T-helper 9 cell (primary cell): ENCODE measurements at regions not wholly inside any gene's neighbourhood (a gene's known extent, or its start where the extent isn't known, plus 50 kb on each side); places are given as distances from the start of the nearest gene placed in this dataset.
"Not testable (repeated sequence)": the region's sequence is repeated elsewhere in the genome, so short reads cannot be mapped to it uniquely, and the experiment has no call there.

Source experiments
- DNase-seq: peaks from one replicate; pipeline ENCODE4 v3.0.0-alpha.2; 2020

DNA sequence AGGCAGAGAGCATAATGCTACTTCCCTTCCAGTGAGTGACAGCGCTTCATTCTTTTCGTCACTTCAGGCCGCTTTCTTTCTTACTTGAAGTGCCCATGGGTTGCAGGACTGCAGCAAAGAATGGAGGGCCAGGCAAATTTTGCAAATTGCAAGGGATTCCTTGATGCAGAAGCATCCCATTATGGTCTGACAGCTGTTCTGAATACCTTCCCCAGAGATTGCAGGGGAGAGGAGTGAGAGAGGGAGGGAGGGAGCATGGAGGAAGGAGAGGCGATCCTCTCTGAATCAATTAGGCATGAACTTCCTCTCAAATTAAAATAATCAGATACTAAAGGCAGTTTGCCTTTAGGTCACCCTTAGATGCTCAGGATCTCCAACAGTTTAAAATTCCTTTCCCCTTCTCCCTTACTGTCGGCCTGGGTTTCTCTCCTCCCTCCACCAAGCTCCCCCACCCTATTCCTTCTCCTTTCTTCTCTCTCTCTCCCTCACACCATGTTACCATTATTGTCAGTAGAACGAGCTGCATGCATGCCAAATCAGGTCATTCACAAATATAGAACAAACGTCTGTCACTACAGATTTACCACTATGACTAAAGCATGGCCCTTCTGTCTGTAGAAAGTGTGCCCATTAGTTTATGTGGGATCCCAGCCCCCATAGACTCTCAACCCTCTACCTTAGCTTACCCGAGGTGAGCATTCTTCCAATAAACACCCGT, 289.2 kb downstream of the CD83 start:
- DNase-seq = no peak

DNA sequence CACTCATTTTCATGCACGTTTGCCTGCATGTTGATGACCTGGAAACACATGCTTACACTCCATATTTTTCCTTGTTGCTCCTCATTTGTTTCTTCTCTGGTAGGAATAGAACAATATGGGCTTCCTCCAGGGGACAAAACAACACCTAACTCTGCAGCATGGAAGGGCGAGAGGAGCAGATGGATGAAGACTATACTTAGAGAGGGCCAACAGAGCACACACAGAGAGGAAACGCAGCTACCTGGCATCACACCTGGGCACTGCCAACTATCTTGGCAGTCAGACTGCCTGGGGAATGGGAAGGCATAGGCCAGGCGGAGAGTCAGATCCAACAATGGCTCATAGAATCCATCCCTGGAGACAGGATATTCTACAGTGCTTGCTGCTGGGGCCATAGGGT, 290.9 kb downstream of the CD83 start:
- DNase-seq = no peak

DNA sequence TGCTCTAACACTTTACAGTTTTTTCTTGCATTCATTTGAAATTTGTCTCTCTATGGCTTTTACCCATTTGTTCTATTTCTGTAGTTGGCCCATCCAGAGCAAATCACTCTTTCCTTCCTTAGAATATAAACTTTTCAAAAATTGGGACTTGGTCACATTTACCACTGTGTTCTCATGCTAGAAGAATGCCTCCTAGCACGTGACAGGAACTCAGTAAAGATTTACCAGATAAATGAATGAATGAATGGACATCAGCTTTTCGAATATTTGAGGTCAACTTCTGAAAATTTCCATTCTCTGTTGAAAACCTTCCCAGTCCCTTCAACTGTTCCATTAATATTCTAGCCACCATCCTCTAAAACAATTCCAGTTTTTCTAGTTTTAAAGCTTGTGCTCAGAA, 294.5 kb downstream of the CD83 start:
- no peak for DNase-seq

DNA sequence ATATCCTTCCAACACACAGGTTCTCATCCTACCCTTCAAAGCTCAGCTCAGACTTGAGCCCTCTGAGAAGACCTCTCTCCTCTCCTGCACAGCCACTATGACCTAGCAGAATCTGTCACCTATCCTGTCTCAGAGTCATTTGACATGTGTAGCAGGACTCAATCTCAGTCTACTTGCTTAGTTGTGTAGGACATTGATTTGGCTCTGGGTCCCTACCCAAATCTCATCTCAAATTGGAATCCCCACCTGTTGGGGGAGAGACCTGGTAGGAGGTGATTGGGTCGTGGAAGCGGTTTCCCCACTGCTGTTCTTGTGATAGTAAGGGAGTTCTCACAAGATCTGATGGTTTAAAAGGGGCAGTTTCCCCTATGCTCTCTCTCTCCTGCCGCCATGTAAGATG, 297.9 kb downstream of the CD83 start:
- DNase-seq = no peak

- no peak for DNase-seq
Observed at GRCh38 chr6:14417377-14417776, 299.8 kb downstream of the CD83 start.

- DNase-seq = not testable (repeated sequence)
Observed at GRCh38 chr6:14419224-14419623, 301.7 kb downstream of the CD83 start.

DNA sequence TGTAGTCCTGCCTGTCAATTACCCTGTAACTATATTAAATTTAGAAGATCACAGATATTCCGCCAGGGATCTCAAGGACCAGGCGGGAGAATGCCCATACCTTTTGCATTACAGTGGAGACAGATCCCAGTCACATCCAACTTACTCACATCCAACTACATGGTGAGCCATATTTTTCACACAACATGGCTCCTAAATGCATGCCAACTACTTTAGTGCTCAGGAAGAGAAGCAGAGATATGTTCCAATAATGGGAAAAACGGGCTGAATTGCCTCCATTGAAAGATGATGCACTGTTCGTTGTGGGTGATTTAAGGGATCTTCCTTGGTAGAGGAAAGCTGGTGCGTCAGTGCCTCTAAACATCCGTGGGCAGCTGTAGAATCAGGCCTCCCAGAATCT, 304.5 kb downstream of the CD83 start:
- DNase-seq = no peak

DNA sequence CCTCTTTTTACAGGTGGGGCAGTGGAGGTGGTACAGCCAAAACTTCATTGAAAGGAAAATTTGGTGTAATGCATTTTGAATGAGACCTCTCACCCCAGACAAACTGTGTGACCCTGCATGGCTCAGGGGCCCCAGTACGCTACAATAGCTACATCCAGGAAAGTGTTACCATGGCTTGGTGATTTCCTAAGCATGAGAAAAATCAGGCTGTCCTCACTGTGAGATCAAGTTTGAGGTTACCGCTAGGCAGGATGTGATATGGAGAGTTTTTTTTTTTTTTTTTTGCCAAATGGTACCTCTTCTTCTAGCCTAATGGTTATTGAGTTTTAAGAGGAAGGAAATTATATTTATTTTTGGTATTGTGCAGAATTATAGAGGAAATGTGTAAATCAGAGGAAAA, 305.3 kb downstream of the CD83 start:
- DNase-seq = no peak

- DNase-seq = no peak
Observed at GRCh38 chr6:14423330-14423729, 305.8 kb downstream of the CD83 start.

- DNase-seq = no peak
Observed at GRCh38 chr6:14423955-14424354, 306.4 kb downstream of the CD83 start.

DNA sequence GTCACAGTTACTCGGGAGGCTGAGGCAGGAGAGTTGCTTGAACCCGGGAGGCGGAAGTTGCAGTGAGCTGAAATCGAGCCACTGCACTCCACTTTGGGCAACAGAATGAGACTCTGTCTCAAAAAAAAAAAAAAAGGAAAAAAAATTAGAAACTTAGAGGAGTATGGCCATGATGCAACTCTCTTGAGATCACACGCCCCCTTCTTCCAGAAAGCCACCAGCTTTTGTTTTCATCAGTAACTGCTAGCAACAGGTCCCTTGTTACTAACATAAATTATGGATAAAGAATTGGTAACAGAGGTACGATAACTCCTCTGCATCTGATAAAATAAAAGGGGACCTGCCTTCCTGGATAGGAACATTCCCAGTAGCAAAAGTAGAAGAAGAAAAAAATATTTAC, 308.2 kb downstream of the CD83 start:
- no peak for DNase-seq

DNA sequence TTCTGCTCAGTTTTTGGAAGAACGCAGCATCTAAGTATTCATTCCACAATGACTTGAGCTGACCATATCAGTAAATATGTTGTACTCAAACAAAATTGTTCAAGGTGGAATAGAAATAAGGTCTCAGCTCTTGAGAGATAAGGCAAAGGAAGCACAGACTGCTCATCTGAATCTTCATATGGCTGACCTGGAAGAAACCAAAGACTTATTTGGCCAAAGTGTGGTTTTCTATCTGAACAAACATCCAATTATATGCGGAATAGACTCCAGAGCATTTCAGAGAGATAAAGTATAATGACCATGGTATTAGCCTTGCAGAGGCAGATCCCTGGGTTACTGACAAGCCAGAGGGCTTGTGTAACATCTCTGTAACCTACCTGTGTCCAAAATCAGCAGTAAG, 308.7 kb downstream of the CD83 start:
- DNase-seq = no peak

GRCh38 chr6:14428269-14428668, 310.7 kb downstream of the CD83 start:
- DNase-seq = no peak

- DNase-seq = no peak
Observed at GRCh38 chr6:14429396-14429795, 311.8 kb downstream of the CD83 start.

DNA sequence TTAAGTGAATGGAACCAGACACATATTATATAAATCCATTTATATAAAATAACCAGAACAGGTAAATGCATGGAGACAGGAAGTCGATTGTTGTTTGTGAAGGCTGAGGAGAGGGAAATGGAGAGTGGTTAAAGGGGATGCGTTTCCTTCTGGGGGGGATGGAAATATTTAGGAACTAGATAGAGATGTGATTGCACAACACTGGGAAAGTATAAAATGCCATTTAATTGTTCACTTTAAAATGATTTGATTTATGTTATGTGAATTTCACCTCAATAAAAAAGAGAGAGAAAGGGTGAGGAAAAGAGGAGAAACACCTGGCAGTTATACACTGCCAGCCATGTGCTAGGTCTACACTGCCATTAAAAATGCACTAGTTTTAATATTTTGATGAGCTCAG, 312.6 kb downstream of the CD83 start:
- no peak for DNase-seq

DNA sequence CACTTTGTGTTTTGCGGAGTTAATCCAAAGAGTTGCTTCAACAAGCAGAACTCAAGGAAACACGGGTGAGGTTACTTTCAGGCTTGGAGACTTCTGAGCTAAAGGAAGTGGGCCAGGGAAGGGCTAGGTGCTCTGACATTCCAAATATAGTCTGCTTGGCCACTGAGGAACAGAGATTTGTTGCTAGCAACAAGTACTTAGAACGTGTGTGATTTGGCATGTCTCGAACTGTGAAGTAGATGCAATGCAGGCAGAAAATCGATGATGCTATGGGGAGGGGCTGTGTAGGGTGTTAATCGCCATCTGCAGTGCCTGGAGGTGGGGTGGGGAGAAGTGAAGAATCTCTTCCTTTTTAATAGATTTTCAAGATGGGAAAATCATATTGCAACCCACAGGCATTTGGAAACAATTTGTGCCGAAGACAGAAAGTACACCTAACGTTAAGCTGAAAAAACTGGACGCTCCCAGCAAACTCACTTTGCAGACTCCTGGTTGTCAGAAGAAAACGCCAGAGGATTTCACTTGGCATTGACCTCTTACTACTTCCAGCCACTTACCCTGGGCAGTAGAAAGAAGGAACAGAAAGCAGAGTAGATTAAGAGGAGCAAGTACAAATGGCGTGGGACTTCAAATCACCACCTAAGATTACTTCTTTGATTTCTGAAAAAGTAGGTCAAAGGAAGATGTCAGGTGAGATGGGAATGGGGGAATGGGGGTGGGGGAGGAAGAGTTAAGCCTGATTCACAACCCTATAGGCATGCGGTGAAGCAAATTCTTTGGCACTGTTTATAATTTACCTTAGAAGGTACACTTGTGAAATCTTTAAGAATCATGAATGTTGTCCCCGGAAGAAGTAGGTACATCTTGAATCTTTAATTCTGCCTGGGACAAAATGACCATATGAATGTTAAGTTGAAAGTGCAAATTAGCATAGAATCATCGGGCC, 314.1 kb downstream of the CD83 start:
- DNase-seq = no peak

- DNase-seq = no peak
Observed at GRCh38 chr6:14434916-14435690, 317.5 kb downstream of the CD83 start.

- no peak for DNase-seq
Observed at GRCh38 chr6:14436592-14437132, 319.1 kb downstream of the CD83 start.

- DNase-seq = no peak
Observed at GRCh38 chr6:14439419-14439818, 321.8 kb downstream of the CD83 start.

DNA sequence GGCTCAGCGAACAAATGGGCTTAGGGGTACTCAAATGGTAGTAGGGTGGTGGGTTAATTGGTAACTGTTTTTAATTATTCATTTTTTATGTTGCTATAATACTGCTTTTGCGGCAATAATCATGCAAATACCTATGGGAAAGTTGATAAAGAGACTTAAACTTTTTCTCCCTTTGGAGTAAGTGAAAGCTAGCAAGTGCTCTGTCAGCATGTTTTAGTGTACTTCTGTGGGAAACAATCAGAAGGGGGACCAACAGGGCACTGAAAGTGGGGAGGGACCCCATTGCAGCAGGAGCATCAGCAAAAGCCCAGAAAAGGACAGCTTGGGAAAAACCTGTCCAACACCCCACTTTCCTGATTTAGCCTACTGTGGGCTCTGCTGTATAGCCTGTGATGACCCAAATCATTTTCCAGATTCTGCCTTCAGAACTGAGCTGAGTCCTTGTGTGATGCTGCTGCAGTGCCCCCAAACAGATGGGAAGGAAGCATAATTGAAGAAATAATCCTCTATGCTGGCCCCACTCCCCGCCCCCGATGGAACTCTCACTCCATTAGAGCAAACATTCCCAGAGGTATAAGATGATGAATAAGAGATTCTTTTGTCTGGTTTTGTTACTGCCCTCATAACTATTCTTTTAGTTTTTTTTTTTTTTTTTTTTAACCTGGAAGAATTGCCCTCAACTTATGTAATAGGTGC, 322.8 kb downstream of the CD83 start:
- DNase-seq = no peak

GRCh38 chr6:14440940-14441781, 323.6 kb downstream of the CD83 start:
- DNase-seq = no peak
